Hematopoietic multipotent progenitor cell treated with erythropoietin and hydrocortisone succinate and interleukin-3 and kit ligand, for 15 days (in vitro differentiated cells): ENCODE measurements at regions not wholly inside any gene's neighbourhood (a gene's known extent, or its start where the extent isn't known, plus 50 kb on each side); places are given as distances from the start of the nearest gene placed in this dataset.

ENCODE experiments used
- DNase-seq: peaks from one replicate; pipeline ENCODE4 v3.0.0-alpha.2; 2015; ENCODE audit warnings: low spot score

- no peak for DNase-seq
Observed at GRCh38 chr12:69062621-69063237, 129.8 kb upstream of the CPM start.

GRCh38 chr12:69064734-69065443 lies 131.9 kb upstream of the CPM start:
- no peak for DNase-seq

- no peak for DNase-seq
Observed at GRCh38 chr12:69065775-69066174, 132.8 kb upstream of the CPM start.

- no peak for DNase-seq
Observed at GRCh38 chr12:69066492-69067373, 133.8 kb upstream of the CPM start.

GRCh38 chr12:69067713-69068112 lies 134.7 kb upstream of the CPM start:
- no peak for DNase-seq

- DNase-seq = no peak
Observed at GRCh38 chr12:69068448-69068847, 135.5 kb upstream of the CPM start.

- no peak for DNase-seq
Observed at GRCh38 chr12:69069479-69069878, 136.5 kb upstream of the CPM start.

GRCh38 chr12:69070319-69071090 lies 137.5 kb upstream of the CPM start:
- peak; percentile 67 for DNase-seq

- DNase-seq = no peak
Observed at GRCh38 chr12:69071091-69071370, 138.1 kb upstream of the CPM start.

GRCh38 chr12:69073035-69073434 lies 140.1 kb upstream of the CPM start:
- DNase-seq = peak; percentile 27

GRCh38 chr12:69074556-69075349 lies 141.8 kb upstream of the CPM start:
- no peak for DNase-seq

GRCh38 chr12:69083689-69084088 lies 150.7 kb upstream of the CPM start:
- no peak for DNase-seq

GRCh38 chr12:69084816-69085378 lies 151.9 kb upstream of the CPM start:
- DNase-seq = no peak

- DNase-seq = no peak
Observed at GRCh38 chr12:69085852-69086251, 152.9 kb upstream of the CPM start.

GRCh38 chr12:69087986-69088385 lies 151.4 kb upstream of the CPSF6 start:
- DNase-seq = no peak

- DNase-seq = no peak
Observed at GRCh38 chr12:69090722-69091121, 148.6 kb upstream of the CPSF6 start.

GRCh38 chr12:69091442-69092017 lies 147.8 kb upstream of the CPSF6 start:
- DNase-seq = no peak

- DNase-seq = no peak
Observed at GRCh38 chr12:69092137-69092536, 147.2 kb upstream of the CPSF6 start.

- DNase-seq = no peak
Observed at GRCh38 chr12:69094606-69095216, 144.7 kb upstream of the CPSF6 start.

GRCh38 chr12:69095765-69096477 lies 143.4 kb upstream of the CPSF6 start:
- DNase-seq = no peak
